AG20443 (cell line): ENCODE measurements at regions not wholly inside any gene's neighbourhood (a gene's known extent, or its start where the extent isn't known, plus 50 kb on each side); places are given as distances from the start of the nearest gene placed in this dataset.

Source experiments
- DNase-seq: peaks from one replicate; pipeline ENCODE4 v3.0.0; 2012; ENCODE audit warnings: low spot score, mixed read lengths

DNA sequence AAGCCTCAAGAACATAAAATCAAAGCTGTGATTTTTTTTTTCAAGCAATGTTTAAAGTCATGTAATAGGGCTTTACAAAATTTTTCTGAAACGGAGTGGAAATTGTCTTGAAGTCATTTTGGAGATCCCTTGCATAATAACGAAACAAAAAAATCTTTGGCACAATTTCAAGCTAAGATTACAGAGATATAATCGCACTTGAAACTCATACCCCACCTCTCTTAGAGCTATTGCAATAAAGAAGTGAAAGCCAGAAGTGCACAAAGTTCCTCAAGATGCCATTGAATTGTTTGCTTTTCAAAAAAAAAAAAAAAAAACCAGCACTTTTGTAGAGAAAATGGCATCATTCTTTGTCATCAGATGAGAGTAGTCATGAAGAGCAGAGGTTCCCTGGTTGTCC lies 152.3 kb downstream of the PAX3 start:
- DNase-seq: no peak

DNA sequence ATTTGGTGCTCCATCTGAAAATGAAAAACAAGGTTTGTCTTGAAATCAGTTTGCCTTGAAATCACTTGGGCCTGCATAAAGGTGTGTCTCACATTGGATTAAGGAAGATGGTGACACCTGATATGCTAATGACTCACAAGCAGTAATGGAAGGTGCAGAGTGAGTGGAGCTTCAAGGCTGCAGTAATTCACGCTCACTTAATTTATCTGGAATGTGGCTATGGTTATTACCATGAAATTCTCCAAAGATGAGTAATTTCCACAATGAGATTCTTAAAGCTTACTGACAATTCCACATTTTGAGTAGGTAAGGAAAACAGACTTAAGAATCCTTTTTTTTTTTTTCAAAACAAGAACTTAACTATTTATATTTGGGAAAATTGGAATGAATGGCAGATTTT lies 156.8 kb downstream of the PAX3 start:
- DNase-seq: no peak

DNA sequence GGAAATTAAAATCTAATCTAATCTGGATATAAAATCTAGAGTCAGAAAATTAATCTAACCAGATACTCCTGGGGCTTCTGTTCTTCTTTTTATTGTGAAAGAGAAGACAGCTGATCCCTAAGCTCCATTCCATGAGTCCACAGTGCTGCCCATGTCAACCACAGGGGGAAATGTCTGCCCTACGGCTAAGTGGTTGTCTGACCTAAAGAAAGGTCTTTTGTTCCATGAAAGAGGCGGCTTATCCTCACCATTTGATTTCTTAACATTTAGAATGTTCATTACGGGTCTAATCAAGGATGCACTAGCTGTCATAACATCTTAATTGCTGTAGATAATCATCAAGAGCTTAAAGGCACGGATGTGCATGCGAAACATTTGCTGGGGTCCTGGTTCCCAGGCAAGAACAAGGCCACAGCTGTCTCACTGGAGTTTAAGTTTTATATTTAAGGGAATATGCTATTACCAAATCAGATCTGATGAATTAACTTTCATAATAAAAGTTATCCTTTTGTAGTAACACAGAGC lies 162.6 kb downstream of the PAX3 start:
- no peak for DNase-seq

DNA sequence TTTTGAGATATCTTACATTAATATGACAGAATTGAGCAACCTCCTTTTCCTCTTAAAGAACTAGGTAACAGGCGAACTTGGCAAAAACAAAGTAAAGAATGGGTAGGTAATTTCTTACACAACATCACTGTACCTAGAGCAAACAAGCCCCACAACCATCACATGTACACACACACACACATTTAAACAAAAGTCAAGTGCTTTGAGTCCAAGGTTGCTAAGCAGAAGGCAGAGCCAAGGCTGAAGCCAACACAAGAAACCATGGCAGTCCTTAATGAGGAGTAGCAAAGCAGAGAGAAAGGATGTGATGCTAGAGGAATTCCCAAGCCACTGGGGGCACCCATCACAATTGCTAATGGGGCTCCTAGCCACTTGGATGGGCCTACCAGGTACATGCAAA lies 164.1 kb downstream of the PAX3 start:
- no peak for DNase-seq

DNA sequence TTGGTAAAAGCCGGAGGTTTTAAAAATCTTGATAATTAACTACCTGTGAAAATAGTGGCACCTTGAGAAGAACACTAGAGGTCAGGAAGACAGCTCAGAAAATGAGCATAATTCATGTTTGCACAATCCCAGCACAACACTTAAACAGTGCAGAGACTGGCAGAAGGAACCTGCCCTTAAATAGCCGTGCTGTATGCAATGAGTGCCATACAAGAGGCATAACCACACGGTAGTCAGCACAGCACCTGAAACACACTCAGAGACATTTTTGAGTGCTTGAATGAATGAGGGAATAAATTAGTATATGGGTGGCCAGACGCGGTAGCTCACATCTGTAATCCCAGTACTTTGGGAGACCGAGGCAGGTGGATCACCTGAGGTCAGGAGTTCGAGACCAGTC lies 164.9 kb downstream of the PAX3 start:
- no peak for DNase-seq

DNA sequence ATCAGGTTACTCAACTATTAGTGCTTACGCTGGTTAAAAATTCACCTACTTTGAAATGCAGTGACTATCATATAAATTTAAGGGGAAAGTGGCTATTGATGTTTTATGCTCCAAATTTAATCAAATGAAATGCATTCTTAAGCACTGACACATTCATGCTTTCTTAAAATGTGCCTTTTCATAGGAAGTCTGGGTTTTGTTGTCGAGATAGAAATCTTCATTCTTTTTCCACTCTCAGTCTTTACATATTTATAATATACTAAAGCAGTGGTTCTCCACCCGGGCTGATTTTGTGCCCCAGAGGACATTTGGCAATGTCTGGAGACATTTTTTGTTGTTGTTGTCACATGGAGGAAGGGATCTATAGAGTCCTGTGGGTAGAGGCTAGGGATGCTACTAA lies 167.9 kb downstream of the PAX3 start:
- DNase-seq: no peak

DNA sequence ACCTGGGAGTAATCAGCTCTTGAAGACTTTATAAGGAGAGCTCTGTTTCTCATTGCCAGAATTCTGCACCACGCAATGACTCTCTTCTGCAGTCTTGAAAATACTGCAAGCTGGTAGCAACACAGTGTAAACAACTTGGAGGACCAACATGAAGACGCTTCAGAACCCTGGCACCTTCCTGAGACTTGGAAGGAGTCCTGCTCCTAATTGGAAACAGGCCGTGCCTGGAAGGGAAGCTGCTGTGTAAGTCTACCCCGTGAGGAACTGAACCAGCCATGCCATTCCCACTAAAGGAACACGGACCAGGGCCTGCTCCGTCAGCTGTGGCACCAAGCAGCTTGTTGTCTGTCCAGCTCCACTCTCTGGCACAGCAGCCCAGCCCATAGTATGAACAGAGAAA lies 171.1 kb downstream of the PAX3 start:
- no peak for DNase-seq

DNA sequence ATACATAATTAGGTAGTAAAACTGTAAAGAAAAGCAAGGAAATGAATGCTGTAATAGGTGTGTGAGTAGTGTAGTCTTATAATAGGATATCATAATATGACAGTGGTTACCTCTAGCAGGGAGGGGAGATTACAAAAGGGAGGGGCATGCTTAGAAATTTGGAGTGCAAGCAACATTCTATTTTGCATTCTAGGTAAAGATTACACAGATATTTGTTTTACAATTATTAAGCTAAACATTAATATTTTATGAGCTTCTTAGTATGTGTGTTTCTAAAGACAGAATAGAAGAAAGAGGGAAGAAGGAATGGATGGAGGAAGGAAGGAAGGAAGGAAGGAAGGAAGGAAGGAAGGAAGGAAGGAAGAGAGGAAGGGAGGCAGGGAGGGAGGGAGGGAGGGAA lies 177.9 kb downstream of the PAX3 start:
- DNase-seq: no peak

DNA sequence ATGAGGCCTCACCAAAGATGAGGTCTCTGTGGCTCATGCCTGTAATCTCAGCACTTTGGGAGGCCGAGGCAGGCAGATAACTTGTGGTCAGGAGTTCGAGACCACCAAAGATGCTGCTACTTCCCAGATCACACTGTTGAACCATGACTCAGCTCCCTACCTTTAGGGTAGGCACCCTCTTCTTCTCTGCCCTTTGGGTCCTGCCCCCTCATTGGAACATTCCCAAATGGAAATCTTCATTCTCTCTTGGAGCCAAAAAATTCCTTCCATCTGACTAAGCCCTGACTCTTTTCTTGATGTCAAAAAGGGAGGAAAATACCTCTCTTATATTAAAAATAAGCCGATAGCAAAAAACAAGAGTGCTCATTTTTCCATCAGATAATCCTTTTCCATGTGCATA lies 183.5 kb downstream of the PAX3 start:
- DNase-seq: no peak

DNA sequence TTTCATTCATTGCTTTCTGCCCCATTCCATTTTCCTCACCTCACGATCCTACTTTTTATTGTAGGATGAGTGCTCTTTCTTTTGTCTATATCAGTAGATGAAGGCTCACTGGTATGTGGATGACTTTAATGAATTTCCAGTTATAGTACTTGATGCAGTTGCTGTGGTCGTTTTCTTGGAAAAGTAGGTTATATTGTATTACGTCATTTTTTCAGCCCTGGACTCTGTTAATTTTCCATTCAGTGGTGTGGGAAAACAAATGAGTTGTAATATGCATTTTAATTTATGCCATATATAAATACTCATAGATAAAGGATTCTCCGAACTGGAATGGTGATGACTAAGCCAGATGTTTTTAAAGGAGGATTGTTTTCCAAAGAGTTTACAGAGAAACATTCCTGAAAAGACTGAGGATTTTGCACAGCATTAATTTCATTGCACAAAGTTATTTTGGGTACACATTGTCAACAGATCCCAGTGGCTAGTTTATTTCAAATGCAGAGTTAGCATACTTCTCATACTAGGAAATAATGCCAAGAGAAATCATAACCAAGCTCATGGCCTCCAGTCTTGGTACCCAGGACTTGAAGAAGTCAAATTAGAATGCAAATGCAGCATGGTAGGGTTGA lies 189.7 kb downstream of the PAX3 start:
- no peak for DNase-seq

DNA sequence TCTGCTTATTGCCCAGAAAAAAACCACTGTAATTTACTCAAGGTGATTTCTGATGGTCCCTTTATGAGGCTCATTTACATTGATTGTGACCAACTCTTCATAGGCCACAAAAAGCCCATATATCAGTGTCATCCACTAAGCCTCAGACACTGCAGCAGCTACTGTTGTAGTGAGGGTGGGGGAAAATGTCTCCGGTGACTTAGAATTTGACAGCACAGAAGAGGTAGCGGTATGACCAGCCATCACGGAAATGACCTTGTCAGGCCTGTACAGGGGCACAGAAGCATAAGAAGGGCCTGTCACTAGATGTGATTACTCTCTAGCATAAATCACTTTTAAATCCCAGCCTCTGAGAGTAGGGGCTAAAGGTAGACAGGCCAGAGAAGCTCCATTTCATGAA lies 190.3 kb downstream of the PAX3 start:
- no peak for DNase-seq

DNA sequence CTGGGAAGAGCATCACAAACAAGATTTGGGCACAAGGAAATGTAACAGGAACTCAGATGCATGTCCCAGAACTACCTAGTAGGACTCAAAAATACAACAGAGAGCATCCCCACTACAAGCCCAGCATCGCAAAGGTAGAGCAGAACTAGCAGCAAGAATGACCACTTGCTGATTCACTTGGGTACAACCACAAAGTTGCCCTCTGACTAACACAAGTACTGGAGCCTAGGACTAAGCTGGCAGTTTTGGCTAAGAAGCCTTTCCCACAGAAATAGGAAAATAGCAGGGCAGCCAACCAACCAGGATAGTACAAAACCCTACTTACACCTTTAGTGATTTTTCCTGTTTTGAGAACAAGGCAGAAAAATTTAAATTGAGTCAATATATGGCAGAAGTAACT lies 193.8 kb downstream of the PAX3 start:
- no peak for DNase-seq

DNA sequence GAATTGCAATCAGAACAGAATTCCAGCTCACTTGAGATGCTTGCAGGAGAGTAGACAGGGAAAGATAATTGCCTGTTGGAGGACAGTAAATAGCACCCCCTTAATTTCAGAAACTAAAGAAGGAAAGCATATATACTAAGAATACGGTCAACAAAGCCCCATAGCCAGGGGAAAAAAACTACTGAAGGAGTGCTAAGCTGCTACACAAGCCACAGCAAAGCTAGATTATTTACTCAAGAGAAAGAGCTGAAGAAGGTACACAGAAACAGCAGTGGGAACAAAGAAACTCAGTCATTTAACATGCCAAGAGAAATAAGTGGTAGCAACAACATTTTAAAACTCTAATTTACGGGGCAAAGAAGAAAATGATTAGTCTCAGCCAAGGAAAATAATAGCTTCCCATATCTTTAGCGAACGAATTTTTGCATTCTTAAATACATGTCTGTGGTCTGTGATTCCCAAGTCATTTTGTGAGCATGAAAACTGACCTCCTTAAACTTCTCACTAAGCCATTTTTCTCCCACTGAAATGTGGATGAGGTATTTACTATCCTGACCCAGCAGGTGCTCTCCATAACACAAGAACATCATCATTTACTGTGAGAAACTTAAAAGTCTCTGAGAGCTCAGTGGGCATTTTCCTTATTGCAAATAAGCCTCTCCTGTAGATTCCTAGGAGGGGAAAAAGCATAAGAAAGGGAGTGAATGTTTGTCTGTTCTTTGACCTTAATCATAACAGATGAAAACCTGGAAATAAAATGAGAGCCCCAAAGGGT lies 196.0 kb downstream of the PAX3 start:
- no peak for DNase-seq

DNA sequence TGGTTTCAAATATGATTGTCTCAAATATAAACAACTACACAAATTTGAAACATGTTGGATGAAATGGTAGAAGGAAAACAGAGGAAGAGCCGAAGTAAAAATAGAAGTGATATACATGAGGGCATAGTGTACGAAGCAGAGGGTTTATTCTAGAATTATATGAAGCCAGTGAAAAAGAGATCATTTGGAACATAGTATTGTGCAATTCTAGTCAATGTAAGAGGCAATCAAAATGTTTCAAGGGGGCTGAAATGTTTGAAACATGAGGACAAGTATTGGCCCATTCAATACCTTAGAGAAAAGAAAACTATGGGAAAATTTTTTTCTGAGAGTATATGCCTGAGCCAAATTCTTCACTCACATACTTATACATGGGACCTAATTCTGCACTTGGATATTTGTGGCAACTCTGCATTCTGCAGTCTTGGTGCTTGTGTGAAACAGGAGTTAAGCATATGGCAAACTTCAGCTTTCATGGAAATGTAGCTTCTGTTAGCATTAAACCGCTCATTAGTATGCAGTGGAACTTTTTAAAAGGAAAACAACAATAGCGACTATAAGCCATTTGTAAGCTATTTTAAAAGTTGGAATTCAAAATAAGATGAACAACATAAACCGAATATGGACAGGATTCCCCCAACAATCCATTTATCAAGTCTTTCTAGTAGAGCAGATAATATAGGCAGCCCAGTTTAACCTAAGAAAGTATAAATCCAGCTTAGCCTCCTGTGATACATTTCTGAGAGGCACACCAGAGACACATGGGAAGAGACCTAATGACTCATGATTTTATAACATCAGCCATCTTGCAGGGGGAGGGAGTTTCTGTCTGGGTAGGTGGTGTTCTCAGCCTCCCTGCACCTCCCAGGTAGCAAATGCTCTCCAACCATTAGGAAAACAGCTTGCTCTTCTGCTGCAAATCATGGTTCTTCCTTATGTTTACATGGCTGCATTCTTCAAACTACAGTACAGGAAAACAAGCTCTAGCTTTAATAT lies 197.8 kb downstream of the PAX3 start:
- no peak for DNase-seq

DNA sequence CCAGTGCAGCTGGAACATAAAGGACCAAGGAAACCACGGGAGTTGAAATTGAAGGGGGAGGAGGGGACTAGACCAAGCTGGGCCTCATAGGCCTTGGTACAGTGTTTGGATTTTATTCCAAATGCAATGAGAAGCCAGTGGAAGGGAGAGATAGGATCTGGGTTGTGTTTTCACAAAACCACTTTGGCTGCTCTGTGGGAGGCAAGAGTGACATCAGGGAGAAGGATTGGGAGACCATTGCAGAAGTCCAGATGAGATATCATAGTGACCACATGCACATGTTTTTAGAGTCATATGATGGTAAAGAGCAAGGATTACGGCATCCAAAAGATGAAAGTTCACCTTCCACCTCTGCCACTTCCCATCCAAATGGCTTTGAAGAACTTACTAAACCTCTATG lies 210.2 kb downstream of the PAX3 start:
- DNase-seq: no peak

DNA sequence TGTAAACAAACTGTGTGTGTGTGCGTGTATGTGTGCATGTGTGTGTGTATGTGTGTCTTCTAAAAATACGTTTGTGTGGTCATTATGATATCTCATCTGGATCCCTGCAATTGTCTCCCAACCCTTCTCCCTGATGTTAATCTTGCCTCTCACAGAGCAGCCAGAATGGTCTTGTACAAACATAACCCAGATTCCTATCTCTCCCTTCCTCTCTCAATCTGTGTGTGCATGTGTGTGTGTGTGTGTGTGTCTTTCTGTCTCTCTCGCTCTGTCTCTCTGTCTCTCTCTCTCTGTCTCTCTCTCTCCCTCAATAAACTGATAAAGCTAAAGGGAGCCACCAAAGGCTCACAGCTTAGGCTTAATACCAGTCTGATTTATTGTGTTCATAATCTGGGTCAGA lies 210.8 kb downstream of the PAX3 start:
- no peak for DNase-seq

DNA sequence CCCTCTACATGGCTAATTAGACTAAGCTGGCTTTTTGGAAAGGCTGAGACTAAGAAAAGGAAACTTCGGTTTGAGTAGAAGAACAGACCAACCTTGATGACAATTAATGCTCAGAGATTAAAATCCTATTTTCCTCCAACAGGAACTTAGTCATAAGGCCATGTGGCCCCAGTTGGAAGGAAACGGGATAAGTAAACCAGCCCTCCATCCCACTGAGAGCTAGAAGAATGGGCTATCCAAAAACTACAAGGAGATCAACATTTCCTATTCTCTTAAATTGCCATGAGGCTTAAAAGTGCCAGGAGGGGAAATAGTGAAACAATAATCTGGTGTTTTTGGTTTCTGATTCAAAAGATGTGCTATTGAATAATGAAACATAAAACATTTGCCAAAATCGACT lies 216.6 kb downstream of the PAX3 start:
- DNase-seq: no peak

DNA sequence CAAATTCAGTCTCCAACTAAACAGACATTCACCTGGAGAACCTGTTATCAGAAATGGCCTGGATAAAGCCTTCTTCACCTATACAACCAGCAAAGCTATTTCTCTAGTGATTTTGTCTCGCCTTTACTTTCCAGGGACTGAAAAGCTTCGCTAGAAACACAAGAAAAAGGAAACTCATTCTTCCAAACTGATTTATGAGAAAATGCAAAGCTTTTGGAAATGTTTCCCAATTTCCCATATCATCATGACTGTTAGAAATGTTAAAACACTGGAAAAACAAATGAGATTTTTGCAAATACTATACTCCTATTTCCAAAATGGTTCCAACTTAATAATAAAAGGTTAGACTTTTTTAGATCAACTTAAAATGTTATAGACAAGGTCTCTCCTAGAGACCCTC lies 218.7 kb downstream of the PAX3 start:
- no peak for DNase-seq

DNA sequence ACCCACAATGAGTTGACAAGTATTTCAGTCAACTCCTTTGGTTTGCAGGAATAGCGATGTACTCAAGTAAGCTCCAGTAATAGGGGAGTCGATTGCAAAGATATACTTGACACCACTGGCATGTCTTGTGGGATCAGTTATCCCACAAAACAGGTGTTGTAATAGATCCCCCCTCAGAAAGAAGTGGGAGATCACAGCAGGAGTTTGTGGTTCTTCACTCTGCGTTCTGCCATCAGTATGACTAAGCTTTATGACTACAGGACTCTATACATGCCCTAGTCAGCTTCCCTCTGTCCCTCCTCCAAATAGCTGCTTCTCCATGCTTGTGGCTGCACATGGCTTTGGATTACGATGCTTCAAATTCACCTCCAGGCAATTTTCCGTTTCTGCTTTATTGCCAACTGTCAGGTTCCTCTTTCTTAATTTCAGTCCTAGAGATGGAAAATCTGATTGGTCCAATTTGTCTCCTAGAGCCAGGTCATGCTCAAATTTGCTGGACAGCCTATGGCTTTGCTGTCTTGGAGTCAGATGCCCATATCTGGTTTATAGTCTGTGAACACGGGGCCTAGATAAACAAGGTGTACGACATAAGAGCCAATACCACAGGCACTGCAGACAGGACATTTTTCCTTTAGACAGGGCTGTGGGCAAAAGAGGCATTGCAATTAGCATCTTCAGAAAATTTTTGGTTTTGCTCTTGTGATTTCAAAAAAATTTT lies 221.7 kb downstream of the PAX3 start:
- DNase-seq: no peak

DNA sequence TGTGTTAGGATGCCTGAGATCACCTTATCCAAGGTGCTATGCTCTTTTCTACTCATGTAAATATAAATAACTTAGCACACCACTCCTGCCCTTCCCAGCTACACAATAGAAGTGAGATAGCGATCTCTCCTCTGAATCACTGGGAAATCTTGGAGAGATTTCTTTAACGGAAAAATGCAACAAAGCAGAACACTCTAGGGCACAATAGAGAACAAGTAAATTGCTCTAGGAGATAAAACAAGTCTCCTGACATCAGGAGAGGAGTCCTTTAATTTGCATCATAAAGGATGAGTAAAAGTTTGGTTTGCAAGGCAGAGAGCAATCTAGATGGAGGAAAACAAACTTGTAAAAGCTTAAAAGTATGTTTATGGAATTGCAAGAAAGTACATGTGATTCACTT lies 224.1 kb downstream of the PAX3 start:
- DNase-seq: no peak

DNA sequence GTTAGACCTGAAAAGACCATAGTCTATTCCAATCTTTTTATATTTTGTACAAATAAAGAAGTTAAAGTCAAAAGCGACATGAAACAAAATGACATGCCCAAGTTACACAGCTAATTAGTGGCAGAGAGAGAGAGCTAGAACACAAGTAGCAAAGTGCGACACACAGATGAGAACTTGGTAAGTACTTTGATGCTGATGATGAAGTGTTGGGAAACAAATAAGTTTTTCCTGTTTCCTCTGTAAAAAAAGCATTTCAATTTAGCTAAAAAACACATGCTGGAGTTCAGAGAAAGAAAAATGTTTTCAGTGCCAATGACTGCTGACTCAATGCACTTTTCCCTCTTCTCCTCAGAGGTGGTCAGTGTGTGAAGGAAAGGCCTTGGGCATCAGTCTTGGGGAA lies 226.9 kb downstream of the PAX3 start:
- no peak for DNase-seq

DNA sequence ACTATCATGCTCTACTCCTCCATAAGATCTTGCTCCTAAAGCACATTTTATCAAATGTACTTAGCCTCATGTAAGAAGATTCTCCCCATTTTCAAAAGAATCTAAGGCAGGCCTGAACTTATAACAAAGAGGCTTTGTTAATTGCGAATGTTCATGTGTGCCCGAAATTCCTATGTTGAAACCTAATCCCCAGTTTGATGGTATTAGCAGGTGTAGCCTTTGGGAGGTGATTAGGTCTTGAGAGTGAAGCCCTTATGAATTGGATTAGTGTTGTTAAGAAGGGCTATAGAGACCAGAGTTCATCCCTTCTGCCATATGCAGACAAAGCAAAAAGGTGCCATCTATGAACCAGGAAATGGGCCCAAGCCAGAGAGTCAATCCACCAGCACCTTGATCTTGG lies 234.5 kb downstream of the PAX3 start:
- no peak for DNase-seq
